ENCODE measurements at regions not wholly inside any gene's neighbourhood (a gene's known extent, or its start where the extent isn't known, plus 50 kb on each side); places are given as distances from the start of the nearest gene placed in this dataset.
A peak's percentile ranks its signal among the peaks of the same experiment; 100 is the strongest.

- no peak for DNase-seq
These were observed 278.3 kb downstream of the EIPR1 start for GRCh38 chr2:3099145-3099859.

GRCh38 chr2:3098231-3098630 is 279.4 kb downstream of the EIPR1 start:
- no peak for DNase-seq

GRCh38 chr2:3097804-3098203 is 279.8 kb downstream of the EIPR1 start:
- DNase-seq: no peak

GRCh38 chr2:3094999-3095958 is 282.3 kb downstream of the EIPR1 start:
- DNase-seq: peak; percentile 84

GRCh38 chr2:3094318-3094717 is 283.3 kb downstream of the EIPR1 start:
- no peak for DNase-seq

GRCh38 chr2:3091696-3092095 is 285.9 kb downstream of the EIPR1 start:
- DNase-seq: no peak

- DNase-seq: no peak
These were observed 294.9 kb downstream of the EIPR1 start for GRCh38 chr2:3082705-3083104.

- no peak for DNase-seq
These were observed 297.4 kb downstream of the EIPR1 start for GRCh38 chr2:3079959-3080948.

GRCh38 chr2:3079466-3079865 is 298.2 kb downstream of the EIPR1 start:
- DNase-seq: no peak

GRCh38 chr2:3078684-3079083 is 298.9 kb downstream of the EIPR1 start:
- DNase-seq: no peak

GRCh38 chr2:3076848-3077642 is 300.6 kb downstream of the EIPR1 start:
- DNase-seq: no peak

- no peak for DNase-seq
These were observed 301.7 kb downstream of the EIPR1 start for GRCh38 chr2:3075991-3076340.

GRCh38 chr2:3075316-3075990 is 302.2 kb downstream of the EIPR1 start:
- no peak for DNase-seq

- DNase-seq: no peak
These were observed 303.9 kb downstream of the EIPR1 start for GRCh38 chr2:3073704-3074103.

GRCh38 chr2:3073041-3073595 is 304.5 kb downstream of the EIPR1 start:
- no peak for DNase-seq

GRCh38 chr2:3071685-3072263 is 305.8 kb downstream of the EIPR1 start:
- DNase-seq: no peak

GRCh38 chr2:3066831-3067230 is 310.8 kb downstream of the EIPR1 start:
- DNase-seq: no peak

GRCh38 chr2:3065928-3066327 is 311.7 kb downstream of the EIPR1 start:
- DNase-seq: no peak

GRCh38 chr2:3062476-3063260 is 314.9 kb downstream of the EIPR1 start:
- DNase-seq: no peak

GRCh38 chr2:3060049-3060448 is 317.6 kb downstream of the EIPR1 start:
- DNase-seq: no peak
